GM19238 (cell line): ENCODE measurements at regions not wholly inside any gene's neighbourhood (a gene's known extent, or its start where the extent isn't known, plus 50 kb on each side); places are given as distances from the start of the nearest gene placed in this dataset.
"Not testable (repeated sequence)": the region's sequence is repeated elsewhere in the genome, so short reads cannot be mapped to it uniquely, and the experiment has no call there.

Experiments used
- DNase-seq: peaks from one replicate; pipeline ENCODE4 v3.0.0; 2011; ENCODE audit warnings: low spot score; ENCODE audit not compliant: insufficient read length

DNA sequence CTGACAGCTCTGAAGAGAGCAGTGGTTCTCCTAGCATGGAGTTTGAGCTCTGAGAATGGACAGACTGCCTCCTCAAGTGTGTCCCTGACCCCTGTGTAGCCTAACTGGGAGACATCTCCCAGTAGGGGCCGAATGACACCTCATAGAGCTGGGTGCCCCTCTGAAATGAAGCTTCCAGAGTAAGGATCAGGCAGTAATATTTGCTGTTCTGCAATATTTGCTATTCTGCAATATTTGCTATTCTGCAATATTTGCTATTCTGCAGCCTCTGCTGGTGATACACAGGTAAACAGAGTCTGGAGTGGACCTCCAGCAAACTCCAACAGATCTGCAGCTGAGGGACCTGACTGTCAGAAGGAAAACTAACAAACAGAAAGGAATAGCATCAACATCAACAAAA is 105.5 kb downstream of the BUD13 start:
- not testable (repeated sequence) for DNase-seq

DNA sequence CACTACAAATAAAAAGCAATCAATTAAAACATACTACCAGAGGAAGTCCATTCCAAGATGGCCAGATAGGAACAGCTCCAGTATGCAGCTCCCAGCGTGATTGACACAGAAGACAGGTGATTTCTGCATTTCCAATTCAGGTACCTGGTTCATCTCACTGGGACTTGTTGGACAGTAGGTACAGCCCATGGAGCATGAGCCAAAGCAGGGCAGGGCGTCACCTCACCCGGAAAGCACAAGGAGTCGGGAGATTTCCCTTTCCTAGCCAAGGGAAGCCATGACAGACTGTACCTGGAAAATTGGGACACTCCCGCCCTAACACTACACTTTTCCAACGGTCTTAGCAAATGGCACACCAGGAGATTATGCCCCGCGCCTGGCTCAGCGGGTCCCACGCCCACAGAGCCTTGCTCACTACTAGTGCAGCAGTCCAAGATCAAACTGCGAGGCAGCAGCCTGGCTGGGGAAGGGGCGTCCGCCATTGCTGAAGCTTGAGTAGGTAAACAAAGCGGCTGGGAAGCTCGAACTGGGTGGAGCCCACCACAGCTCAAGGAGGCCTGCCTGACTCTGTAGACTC is 106.0 kb downstream of the BUD13 start:
- DNase-seq: not testable (repeated sequence)

DNA sequence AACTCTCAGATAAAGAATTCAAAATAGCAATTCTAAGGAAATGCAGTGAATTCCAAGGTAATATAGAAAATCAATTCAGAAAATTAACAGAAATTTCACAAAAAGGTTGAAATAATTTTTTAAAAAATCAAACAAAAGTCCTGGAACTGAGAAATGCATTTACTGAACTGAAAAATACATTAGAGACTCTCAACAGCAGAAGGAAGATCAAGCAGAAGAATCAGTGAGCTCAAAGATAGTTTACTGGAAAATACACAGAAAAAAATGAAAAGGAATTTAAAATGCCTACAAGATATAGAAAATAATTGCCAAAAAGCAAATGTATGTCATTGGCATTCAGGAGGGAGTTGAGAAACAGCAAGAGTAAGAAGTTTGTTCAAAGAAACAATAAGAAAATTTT is 107.3 kb downstream of the BUD13 start:
- DNase-seq: no peak

DNA sequence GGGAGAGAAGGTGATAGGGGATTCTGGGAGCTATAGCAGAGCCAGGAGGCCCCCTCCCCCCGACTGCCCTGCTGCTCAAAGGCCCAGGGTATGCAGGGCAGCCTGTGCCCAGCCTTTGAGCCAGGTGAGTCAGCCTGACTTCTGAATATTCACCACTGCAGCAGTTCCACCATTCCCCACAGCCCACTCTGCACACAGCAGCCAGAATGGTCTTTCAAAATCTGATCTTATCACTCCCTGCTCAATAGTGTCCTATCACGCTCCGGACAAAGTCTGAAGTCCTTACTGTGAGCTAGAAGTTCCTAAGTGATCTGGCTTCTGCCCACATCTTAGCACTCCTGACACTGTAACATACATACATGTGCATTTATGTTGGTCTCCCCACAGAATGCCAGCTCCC is 111.7 kb downstream of the BUD13 start:
- no peak for DNase-seq

DNA sequence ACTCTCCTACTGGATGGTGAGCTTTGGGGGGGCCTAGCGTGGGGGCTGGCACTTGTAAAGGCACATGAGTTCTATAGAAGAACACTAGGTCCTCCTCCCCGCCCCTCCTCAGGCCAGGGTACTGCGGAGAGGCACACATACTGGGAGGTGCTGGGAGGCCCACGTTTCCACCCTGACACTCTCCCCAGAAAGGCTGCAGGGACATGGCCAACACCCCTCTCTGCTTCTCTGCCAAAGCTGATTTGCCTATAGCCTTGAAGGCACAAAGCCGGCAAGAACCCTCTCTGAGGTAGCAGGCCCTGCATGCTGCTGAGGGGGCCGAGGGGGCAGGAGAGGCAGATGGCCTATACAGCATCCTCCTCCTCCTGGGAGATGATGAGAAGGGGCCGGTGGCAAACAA is 112.8 kb downstream of the BUD13 start:
- DNase-seq: no peak

DNA sequence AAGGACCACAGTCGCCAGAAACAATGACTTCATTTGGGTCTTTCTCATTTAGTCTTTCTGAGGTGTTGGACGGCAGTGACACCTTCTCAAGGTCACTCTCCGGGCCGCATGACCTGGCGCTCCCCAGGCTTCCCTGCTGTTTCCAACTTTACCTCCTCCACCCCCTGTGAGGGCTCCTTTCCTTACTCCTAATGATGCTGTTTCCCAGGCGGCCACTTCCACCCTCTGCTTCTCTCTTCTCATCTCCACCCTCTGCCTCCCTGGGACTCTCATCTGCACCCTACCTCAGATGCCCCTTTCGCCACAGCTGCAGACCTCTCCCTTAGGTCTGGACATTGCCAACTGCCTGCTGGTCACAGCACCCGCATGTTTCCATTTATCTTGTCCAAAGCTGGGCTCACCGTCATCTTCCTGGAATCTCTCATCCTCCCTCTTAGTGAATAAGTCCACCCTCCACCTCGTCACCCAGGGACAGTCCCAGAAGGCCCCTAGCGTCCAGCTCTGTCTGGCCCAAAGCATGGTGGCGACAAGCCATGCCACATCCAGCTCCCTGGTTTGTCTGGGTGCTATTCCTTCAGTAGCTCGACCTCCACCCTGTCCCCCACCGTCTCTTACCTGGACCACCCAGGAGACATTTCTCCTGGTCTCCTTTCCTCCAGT is 113.8 kb downstream of the BUD13 start:
- no peak for DNase-seq

DNA sequence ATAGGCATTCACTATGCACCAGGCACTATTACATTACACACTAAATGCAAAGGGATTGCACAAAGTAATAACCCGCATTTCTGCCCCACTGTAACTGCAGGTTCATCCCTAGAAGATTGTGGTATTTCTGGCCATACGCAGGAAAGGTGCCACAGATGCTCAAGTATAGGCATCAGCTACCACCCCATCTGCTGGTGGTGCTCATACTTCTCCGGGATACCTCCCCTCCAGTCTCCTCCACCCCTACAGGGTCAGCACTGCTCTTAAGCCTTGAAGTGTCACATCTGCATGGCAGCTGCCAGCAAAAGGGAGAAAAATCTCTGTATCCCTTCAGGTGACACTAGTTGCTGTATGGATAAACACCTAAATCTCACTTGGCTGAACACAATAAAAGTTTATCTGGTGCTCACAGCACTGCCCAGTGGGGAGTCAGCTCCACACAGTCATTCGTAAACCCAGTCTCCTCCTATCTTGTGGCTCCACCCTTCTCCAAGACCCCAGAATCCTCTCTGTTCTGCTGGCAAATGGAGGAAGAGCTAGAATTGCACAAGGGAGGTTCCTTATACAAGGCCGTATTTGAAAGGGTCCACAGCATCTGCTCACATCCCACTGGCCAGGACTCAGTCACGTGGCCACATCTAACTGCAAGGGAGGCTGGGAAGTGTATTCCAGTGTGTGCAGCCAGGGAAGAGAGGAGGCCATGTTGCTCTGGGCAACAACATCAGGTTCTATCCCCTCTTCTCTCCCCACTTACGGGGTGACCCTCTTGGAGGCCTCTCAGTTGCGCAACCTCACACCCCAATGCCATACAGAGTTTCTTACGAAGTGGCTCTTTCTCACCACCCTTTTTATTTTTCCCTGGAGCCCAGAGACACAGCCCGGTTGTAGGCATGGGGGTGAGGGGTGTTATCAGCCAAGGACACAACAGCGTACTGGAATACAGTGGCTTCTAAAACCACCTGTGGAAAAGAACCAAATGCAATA is 114.7 kb downstream of the BUD13 start:
- no peak for DNase-seq

DNA sequence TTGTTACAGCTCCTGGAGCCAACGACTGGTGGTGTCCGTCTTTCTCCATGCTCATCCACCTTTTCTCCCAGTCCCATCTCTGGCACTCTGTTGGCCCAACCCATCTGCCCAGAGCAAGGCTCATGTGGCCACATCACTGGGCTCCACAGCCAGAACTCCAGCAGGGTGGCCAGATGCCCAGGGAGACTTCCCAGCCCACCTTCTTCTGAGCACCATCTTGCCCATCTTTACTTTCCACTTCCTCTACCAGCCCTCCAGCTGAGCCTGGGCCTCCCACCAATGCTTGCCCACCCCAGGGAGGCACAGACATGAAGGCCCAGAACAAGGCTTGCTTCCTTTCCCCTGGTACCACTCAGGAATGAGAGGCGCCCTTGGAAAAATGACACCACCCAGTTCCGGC is 116.8 kb downstream of the BUD13 start:
- DNase-seq: no peak

DNA sequence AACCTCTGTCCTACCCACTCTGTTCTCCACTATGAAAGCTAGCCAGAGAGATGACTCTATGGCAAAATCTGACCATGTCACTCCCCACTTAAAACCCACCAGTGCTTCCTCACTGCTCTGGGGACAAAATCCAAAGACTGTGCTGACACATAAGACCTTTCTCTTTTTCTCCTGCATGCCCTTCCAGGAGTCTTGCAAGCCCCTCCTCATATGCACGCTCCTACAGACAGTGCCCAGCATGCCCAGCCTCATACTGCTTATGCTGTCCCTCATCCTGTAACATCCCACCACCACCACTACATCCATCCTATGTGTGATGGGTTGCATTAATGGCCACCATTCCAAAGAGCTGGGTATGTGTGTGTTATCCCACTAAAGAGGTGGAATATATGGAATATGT is 118.3 kb downstream of the BUD13 start:
- no peak for DNase-seq

DNA sequence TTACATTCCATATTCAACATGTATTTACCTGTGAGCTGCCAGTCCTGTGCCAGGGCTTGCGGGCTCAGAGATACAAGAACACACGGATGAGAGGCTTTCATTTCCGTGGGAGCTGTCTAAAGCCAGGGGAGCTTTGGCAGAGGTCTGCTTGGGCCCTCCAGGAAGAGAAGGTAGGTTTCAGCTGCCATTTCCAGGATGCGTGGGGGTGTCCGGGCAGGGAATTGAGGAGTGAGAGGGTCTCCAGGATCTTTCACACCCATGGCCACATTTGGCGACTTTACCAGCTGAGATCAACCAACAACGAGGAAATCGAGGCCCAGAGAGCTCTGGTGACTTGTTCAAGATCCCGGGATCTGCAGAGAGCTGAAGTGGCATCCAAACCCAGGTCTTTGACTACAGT is 119.6 kb downstream of the BUD13 start:
- DNase-seq: no peak

DNA sequence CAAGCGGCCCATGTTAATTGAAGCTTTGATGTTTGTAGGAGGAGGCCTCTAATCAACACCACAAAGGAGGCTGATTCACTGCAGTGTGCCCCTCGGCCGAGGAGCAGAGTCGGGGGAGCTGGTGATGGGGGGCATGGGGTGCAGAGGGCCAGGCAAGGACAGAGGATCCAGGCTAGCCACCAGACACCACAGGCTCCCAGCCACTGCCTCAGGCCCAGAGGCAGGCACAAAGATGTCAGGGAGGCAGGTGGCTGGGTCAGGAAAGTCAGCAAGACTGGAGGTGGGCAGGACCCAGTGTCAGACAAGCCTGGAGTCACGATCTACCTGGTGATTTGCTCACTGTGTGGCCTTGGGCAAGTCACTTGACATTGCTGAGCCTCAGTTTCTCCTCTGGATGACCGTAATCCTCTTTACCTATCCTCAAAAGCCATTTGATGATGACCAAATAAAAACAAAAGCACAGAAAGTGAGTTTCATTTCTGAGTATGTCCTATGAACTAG is 121.0 kb downstream of the BUD13 start:
- DNase-seq: no peak

DNA sequence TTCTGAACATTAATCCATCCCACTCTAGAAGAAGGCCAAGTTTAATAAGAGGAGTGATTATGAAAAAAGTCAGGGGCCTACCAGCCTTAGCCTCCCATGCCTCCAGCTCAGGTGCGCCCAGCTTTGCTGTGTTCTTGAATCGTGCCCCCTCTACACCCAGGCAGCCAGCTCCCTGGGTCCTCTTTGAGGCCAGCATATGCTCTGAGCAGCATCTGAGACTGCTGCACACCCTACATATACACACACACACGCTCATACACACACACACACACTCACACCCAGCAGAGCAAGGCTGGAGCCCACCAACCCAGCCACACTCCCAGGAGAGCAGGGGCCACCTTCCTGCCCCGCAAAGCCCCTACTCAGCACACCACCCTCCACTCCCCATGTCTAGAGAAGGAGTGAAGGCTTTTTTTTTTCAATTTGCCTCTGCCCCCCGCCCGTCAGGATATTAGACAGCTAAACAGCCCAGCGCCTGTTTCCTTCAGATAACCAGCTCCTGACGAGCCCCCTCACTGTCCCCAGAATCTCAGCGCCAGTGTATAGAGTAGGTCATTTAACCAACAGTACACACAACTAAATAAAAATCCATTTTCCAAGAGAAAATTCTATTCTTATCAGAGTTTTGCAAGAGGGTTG is 121.6 kb downstream of the BUD13 start:
- no peak for DNase-seq

DNA sequence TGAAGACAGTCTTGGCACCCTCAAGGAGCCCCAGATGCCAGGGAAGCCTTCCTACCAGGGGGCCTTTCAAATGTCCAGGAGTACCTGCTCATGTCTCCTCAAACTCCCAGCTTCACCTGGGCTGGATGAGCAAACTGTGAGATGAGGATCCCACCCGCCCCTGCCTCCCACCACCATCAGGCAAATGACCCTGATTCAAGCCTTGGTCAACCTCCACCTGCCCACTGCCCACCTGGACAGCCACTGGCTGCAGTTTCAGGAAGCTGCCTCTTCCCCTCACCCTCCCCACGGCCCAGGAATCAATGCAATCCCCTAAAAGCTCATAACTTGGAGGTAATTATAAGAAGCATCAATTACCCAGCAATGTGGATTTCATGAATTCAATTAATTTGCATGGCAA is 122.7 kb downstream of the BUD13 start:
- no peak for DNase-seq

DNA sequence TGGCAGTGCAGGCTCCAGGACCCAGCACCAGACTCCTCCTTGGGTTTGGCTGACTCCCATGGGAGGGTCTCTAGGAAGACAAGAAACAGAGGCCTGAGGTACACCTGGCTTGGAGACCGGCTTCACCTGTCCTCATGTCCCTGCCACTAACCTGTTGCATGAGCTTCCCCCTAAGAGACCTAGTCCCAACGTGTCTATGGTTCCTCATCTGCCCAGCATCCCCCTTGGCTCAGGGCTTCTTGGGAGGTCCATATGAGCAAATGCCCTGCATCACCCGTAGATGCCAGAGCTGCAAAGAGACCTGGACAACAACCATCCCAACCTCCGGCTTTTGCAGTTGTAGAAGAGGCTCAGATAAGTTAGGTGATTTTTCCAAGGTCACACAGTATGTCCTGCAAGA is 123.5 kb downstream of the BUD13 start:
- DNase-seq: no peak

DNA sequence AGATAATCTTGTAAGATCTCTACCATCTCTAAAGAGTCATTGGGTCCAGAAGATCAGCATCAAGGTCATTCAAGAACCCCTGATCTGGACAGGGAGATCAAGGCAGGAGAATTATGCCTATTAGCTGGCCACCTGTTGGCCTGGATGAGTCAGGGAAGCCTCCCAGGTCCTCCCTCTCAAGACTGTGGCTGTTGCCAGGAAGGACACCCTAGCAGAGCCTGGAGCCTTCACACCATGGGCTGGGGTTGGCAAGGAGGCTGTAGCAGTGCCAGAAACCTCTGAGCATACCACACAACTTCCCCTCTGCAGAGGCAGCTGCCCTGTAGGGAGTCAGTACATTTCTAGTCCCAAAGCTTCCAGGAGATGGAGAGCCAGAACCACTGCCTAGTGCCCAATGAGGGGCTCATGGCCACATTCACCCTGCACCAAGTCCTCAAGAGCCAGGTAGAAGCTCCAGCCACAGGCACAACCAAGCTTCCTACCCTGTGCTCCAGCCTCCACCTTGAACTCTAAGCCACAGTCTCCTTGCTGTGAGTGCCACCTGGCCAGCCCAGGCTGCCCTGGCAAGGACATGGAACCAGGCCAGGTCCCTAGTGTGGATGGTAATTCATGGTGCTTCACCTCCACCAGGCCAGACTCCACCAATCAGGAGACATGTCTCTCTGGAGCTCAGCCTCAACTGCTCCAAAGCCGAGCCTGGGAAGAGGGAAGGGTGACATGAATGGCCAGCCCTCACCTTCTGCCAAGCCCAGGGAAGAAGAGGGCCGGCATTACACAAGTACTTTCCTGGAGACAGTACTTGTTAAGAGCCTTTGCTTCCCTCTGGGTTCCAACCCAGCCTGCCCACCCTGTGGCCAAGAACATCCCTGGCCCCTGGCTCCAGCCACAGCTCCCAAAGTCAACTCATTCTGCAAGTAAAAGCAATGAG is 124.3 kb downstream of the BUD13 start:
- DNase-seq: no peak

DNA sequence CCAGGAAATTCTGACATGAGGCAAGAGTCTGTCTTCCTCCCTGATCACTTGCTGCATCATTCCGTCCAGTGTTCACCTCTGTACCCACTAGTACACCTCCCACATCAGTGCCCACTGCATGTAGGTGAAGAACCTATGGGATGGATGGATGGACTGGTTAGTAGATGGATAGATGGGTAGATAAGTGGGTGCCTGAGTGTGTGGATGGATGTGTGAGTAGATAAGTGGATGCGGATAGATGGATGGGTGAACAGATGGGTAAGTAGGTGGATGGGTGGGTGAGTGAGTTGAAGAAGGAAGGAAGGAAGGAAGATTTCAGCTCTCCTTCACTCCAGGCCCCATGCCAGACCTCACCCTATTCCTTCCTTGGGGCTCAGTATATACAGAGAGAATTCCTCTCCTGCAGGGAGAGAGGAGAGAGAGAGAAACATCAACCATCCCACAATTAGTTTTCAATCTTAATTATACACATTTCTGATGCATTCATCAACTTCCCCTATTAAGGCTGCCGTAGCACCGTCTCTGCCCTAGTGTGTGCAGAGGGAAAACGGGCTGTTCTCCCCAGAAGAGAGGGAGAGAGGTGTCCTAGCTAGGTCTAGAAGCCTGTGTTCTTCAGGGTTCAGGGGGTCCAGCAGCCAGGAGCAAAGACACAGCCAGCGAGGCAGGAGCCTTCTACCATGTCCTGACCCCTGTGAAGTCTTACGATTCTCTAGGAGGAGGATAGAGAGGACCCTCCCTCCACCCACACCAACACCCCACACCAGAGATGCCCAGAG is 125.3 kb downstream of the BUD13 start:
- DNase-seq: no peak

DNA sequence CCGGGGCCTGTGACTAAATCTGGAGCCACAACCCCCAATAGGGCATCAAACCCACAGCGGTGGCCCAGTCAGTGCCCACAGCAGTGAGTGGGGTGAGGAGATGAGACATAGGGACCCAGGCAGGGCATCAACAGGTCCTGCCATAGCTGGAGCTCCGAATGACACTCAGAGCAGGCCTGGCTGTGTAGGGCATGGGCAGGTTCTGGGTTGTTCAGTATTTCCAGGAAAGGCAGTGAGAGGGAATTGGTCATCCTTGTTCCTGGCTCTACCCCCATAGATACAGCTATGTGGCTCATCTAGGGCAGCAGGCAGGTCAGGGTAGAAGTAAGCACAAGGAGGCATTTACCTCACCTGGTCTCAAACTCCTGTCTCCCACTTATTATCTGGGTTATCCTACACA is 126.6 kb downstream of the BUD13 start:
- no peak for DNase-seq

DNA sequence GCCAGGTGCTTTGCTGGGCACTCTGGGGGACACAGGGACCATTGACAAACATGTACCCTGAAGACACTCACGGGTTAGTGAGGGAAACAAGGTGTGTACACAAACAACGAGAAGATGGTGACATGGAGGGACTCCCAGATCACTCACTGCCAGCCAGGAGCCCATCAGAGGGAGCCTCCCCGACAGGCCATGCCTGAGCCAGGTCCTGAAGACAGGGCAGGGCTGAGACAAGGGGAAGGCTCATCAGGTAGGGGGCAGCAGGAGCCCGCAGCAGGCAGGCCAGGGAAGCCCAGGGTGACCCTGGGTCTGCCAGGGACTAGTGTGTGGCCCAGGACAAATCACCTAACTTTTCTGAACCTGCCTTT is 127.9 kb downstream of the BUD13 start:
- no peak for DNase-seq

DNA sequence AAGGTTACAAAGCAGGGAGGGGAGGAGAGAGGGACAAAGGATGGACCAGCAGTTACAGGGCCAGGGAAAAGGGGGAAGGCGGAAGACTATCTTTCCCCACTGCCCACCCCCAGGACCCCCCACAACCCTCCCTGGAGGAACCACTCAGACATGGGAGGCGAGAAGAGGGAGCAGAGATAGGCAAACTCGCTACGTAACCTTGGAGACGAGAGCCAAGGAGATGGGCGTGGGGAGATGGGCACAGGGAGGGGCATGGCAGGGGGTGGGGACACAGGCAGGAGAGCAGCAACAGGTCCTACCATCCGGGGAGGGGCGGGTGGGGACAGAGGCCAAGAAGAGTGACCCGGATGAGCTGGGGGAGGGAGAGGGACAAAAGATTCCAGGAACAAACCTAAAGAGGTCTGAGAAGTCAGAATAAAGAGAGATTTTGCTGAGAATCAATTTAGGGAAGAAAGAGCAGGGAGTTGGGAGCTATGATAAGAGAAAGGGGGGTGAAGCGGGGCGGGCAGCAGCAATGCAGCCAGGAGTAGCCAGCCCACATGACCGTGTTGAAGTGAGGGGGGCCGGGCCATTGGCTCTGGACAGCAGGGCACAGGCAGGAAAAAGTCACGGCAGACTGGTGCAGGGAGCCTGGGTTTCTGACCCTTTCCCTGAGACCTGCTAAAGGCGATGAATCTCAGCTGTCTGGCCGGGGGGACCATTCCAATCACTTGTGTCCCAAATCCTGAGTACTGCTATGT is 128.4 kb downstream of the BUD13 start:
- DNase-seq: no peak
